Activated T-cell treated with anti-CD3 and anti-CD28 coated beads, Interleukin-2, amount 50 U/mL, for 4 hours (primary cell): ENCODE measurements at regions not wholly inside any gene's neighbourhood (a gene's known extent, or its start where the extent isn't known, plus 50 kb on each side); places are given as distances from the start of the nearest gene placed in this dataset.

ENCODE experiments used
- ATAC-seq, 2 donors: fragments of 200-7000 bp; cut with Tn5 transposase; one replicate each; pipeline ENCODE4 v1.10.0; 2021
- DNase-seq: peaks from one replicate; pipeline ENCODE4 v3.0.0-alpha.2; 2020
- H3K27me3 Mint-ChIP-seq: one replicate; pipeline ENCODE4 v1.8.0; 2021; ENCODE audit warnings: low read depth, mixed read lengths
- H3K36me3 Mint-ChIP-seq: one replicate; pipeline ENCODE4 v1.8.0; 2022; ENCODE audit warnings: mixed read lengths; ENCODE audit not compliant: insufficient read depth
- H3K4me1 Mint-ChIP-seq: one replicate; pipeline ENCODE4 v1.8.0; 2021; ENCODE audit warnings: low read depth, mixed read lengths
- H3K4me3 Mint-ChIP-seq: one replicate; pipeline ENCODE4 v1.8.0; 2021; ENCODE audit warnings: mild to moderate bottlenecking, moderate library complexity, mixed read lengths
- H3K9me3 Mint-ChIP-seq: one replicate; pipeline ENCODE4 v1.8.0; 2021; ENCODE audit warnings: mixed read lengths

DNA sequence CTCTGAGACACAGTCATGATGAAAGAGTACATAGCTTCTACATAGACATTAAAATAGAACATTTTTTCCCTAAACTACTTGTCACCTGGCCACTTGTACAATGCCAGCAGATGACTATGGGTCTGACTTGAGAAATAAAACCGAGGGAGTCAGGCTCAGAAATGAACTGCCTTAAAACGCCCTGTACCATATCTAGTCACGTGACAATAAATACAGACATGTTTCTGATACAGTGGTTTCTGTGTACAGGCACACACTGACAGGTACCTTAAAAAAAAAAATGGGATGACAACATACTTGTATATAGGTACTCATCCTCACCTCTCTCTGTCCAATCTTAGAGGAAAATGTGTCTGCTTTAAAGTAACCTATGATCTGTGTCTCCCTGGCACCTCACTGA is 144.1 kb downstream of the SH3BGRL2 start:
- Mint-ChIP-seq H3K4me1 (peaks cover 7% of the 10 kb centered on the region), H3K4me3 (no peak overlapping the region), H3K27me3 (peaks cover 3% of the 10 kb centered on the region), H3K36me3 (no peaks in the 10 kb centered on the region), H3K9me3 (no peaks in the 10 kb centered on the region)
- no peak for ATAC-seq
- DNase-seq, result no peak

DNA sequence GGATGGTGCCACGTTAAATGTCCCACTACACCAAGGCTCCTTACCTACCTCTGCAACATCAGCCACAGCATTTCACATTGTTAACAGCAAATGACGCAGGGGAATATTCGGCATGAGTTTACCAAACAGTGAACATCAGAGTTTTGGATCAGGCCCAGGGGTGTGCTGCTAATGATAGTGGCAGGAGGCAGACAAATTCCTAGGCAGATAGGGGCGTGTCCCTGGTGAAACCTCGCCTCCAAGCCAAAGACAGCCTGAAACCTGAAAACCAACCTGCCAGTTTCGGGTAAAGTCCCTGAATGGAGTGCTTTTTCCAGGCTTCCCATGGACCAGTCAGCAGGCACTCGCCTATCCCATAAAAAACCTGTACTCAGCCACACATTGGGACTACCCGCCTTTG is 133.6 kb downstream of the SH3BGRL2 start:
- Mint-ChIP-seq H3K27me3 (peaks cover 8% of the 10 kb centered on the region), H3K4me1 (no peaks in the 10 kb centered on the region), H3K36me3 (no peaks in the 10 kb centered on the region), H3K9me3 (peaks cover 6% of the 10 kb centered on the region), H3K4me3 (no peak overlapping the region)
- DNase-seq, result no peak
- no peak for ATAC-seq

DNA sequence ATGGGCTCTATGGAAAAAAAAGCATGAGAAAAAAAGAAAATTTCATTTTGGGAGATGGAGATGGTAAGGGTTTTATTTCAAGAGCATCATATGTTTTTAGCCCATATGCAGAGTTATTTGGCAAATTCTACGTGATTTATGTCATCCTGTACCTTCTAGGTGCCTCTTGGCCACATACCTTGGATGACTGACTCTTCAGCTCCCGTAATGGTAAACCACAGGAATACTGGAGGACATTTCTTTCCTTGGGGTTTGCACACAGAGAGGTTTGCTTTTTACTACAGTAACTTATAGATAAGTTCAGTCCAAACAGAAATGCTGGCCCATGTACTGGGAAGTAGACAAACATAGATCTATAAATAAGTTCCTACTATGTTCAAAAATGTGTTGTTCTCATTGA is 132.2 kb downstream of the SH3BGRL2 start:
- H3K27me3 Mint-ChIP-seq, result peaks cover 13% of the 10 kb centered on the region
- no peaks in the 10 kb centered on the region for H3K36me3 Mint-ChIP-seq
- H3K4me3 Mint-ChIP-seq, result no peak overlapping the region
- no peaks in the 10 kb centered on the region for H3K9me3 Mint-ChIP-seq
- no peak for DNase-seq
- no peak for ATAC-seq
- no peaks in the 10 kb centered on the region for H3K4me1 Mint-ChIP-seq

DNA sequence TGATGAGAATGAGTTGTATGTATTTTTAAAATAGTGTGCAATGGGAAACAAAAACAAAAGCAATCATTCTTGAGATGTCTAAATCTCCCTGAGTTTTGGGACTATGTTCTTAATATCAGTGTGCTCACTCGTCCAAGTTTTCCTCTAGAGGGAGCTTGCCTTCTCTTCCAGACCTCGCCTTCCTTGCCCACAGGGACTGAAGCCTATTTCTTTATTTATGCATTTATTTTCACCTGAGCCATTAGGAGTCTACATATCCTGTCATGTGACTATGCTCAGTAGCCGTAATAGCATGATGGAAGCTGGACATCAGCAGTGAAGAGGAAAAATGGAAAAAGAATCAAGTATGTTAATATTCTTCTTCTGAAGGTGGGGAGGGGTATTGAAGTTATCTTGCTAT is 131.2 kb downstream of the SH3BGRL2 start:
- no peaks in the 10 kb centered on the region for H3K9me3 Mint-ChIP-seq
- no peak for DNase-seq
- peaks cover 15% of the 10 kb centered on the region for H3K27me3 Mint-ChIP-seq
- no peak overlapping the region for H3K4me3 Mint-ChIP-seq
- H3K4me1 Mint-ChIP-seq, result no peaks in the 10 kb centered on the region
- H3K36me3 Mint-ChIP-seq, result no peaks in the 10 kb centered on the region
- ATAC-seq, result no peak

DNA sequence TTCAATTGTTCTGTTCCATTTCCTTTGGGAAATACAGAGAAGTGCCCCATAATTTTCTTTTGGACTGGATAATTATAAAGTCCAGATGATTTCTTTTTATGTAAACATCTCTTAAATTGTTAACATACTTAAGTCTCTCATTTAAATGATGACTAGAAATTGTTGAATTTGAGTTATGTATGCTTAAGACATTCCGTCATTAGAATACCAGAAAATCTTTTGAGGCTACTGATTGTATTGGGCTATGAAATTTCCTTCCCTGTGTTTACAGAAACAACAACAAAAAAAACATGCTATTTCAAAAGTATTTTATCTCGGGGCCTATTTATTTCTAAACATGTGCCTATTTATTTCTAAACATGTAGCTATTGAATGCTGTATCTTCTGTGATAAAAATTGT is 125.4 kb downstream of the SH3BGRL2 start:
- H3K4me1 Mint-ChIP-seq, result no peaks in the 10 kb centered on the region
- H3K36me3 Mint-ChIP-seq, result no peaks in the 10 kb centered on the region
- H3K27me3 Mint-ChIP-seq, result peaks cover 17% of the 10 kb centered on the region
- H3K9me3 Mint-ChIP-seq, result no peaks in the 10 kb centered on the region
- H3K4me3 Mint-ChIP-seq, result no peak overlapping the region
- no peak for DNase-seq
- no peak for ATAC-seq

DNA sequence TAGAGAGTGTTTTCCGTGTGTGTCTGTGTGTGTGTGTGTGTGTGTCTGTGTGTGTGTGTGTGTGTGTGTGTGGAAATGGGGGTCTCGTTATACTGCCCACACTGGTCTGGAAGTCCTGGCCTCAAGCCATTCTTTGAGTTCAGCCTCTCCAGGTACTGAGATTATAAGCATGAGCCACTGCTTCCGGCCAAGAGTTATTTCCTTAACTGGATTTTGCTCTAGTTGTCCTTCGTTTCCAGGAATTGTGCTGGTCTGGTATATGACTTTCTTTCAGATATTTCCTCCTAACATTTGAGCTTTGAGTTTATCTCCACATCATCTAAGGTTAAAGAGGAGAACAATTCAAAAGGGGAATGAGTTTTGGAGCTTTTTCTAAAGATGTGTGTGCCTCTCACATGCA is 124.8 kb downstream of the SH3BGRL2 start:
- Mint-ChIP-seq H3K4me3 (no peak overlapping the region), H3K9me3 (no peaks in the 10 kb centered on the region), H3K36me3 (no peaks in the 10 kb centered on the region), H3K4me1 (no peaks in the 10 kb centered on the region), H3K27me3 (peaks cover 17% of the 10 kb centered on the region)
- DNase-seq (no peak), ATAC-seq (no peak)
